D341Med (cell line): ENCODE measurements at regions not wholly inside any gene's neighbourhood (a gene's known extent, or its start where the extent isn't known, plus 50 kb on each side); places are given as distances from the start of the nearest gene placed in this dataset.
"Not testable (repeated sequence)": the region's sequence is repeated elsewhere in the genome, so short reads cannot be mapped to it uniquely, and the experiment has no call there.

Experiments used
- DNase-seq: peaks from one replicate; pipeline ENCODE4 v3.0.0; 2012; ENCODE audit warnings: low spot score

DNA sequence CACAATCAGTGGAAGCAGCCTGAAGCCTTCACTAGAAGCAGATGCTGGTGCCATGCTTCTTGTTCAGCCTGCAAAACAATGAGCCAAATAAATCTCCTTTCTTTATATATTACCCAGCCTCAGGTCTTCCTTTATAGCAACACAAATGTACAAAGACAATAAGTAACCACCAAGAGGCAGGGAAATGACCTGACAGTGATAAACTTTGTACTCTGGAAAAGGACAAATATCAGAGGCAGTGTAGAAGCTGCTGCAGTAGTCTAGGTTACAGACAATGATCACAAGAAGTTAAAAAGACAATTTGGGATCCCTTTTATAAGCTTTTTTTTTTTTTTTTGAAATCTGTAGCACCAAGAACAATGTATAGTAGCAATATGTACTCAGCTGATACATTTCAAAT, 760.3 kb downstream of the TTLL7 start:
- DNase-seq: not testable (repeated sequence)

DNA sequence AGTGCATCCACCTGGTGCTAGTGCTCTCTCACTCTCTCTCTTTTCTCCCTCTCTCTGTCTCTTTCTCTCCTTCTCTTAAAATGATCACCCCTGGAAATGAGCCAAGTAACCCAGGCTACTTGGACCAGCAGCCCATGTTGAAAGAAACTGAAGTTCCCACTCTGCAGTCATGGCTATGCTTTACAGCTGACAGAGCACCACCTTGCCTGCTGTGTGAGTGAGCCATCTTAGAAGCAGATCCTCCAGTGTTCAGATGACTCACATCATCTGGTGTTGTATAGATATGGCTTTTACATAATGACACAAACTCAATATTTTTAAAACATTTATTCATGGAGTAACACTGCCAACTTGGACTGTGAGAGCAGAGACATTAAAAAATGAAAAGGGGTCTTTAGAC, 779.1 kb downstream of the TTLL7 start:
- DNase-seq: not testable (repeated sequence)

DNA sequence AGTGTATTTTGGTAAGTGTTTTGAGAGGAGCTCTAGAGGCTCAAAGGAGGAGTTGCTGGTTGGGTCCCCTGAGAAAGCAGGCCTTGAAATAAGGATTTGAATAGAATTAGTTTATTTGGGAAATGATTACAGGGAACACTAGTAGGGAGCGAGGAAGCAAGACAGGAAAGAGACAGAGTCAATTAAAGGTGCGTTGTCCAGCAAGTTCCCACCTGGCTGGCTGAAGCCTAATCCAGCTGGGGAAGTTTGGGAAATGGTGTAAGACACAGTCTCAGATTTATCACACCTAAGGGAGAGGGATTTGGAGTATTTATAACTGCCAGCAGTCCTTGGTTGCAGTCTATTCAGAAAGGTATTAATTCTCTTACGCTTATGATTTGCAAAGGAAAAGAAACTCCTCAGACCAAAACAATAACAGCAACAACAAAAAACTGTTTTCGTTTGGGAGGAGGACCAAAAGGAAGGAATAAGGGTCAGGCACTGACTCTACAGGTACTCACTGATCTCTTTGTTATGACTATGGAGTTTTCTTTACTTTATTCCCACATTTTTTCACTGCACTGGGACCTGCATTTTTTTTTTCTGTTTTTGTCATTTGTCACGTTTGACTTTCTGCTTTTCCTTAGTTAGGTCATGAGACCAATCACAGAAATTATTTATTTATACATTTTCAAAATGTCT, 780.8 kb downstream of the TTLL7 start:
- DNase-seq: not testable (repeated sequence)

DNA sequence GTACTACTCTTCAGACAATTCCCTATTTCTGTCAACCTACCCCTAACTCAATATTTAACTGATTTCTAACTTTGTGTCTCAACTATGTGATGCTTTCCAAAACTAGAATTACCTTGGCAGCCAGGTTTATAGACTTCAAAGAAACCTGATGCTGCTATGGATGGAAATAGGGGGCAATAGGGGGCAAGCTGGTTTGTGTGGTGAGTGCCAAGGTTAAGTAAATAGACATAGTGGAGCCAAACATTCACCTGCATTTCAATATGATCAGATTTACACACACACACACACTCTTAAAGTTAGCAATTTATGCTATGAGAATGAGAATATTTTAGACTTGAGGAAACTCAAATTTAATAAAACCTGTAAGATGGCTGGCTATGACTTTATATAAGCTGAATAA, 784.6 kb downstream of the TTLL7 start:
- not testable (repeated sequence) for DNase-seq

DNA sequence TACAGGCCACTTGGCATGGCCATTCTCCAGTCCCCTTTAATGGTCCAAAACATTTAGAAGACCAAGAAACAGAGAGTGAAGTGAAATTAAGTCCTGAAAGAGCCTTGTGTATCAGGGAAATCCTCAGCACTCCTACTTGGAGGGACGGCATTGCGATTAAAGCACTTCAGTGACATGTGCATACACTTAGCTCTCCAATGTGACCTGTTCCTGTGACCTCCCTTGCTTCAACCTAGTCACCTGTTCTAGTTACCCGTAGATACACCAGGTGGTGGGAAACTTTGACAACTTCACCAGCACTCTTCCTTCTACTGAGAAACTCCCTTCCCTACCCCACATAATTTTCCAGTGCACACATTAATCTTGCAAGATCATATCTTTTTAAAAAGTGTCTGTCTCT, 785.3 kb downstream of the TTLL7 start:
- DNase-seq: not testable (repeated sequence)

DNA sequence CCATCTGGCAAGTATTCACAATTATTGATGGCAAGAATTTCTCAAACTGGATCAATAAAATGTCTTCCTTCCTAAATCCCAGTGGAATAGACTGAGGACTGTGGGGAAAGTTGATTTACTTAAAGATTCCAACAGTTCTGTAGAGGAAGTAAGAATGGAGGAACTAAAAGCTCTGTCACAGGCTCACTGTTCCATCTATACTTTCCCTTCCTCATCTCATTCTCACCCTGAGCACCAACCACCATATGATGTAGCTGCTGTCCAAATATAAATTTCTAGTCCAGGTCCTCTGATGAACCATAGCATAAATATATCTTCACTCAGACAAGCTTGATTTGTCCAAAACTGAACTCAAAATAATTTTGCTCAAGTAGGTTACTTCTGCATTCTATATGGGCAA, 786.9 kb downstream of the TTLL7 start:
- DNase-seq: not testable (repeated sequence)

DNA sequence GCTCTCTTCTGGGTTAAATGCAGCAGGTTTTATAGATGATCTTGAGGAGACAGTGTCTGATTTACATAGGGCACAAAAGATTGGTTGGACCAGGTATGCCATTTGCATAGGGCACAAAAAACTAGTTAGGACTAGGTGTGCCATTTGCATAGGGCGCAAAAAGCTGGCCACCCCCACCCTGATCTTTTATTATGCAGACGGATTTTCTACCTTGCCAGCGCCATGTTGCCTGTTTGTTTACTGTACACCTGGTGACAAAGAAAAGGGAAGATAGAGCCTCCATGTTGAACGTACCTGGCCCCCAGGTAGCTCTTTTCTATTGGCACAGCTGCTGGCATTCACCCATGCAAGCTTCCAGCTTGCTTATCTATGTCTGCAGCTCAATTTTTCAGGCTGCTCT, 790.4 kb downstream of the TTLL7 start:
- not testable (repeated sequence) for DNase-seq

DNA sequence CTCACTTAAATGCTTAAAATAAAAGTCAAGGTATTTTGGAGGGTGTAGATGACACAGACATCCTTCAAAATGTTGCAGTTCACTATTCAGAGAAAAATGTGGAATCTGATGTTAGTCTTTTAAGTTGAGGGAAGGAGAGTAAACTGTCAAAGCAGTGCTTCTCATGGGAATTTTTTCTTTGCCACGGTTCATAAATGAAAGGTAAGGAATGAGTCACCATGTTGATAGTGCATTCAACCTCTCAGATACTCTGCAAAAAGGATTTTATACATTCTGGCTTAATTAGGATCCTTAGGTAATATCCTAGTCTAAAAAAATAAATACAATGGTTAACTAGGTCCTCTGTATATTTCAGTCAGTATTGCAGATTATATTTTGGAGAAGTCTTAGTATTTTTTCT, 804.3 kb downstream of the TTLL7 start:
- not testable (repeated sequence) for DNase-seq

DNA sequence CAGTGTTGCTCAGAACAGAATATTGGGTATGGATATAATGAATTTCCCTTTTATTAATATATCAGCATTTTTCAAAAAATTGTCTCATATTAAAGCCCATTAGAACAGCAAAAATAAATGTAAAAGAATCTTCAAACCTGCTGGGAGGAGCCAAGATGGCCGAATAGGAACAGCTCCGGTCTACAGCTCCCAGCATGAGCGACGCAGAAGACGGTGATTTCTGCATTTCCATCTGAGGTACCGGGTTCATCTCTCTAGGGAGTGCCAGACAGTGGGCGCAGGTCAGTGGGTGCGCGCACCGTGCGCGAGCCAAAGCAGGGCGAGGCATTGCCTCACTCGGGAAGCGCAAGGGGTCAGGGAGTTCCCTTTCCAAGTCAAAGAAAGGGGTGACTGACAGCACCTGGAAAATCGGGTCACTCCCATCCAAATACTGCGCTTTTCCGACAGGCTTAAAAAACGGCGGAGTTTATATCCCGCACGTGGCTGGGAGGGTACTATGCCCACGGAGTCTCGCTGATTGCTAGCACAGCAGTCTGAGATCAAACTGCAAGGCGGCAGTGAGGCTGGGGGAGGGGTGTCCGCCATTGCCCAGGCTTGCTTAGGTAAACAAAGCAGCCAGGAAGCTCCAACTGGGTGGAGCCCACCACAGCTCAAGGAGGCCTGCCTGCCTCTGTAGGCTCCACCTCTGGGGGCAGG, 816.8 kb downstream of the TTLL7 start:
- not testable (repeated sequence) for DNase-seq

DNA sequence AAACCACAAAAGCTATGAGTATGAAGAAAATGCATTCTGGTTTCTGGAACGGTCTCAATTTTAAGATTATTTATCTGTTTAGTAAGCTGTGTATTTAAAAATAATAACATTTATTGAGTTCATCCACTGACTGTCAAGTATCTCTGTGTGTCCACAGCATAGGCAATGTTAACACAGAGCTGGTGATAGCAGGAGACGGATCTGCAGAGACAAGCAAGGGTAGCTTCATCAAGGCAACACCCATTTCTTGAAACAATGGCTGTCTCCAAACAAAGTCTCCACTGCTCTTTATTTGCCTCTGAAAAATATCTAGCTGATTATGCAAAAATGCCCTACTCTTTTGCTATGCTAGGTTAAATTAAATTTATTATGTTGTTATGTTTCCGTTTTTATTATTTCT, 818.3 kb downstream of the TTLL7 start:
- DNase-seq: not testable (repeated sequence)

DNA sequence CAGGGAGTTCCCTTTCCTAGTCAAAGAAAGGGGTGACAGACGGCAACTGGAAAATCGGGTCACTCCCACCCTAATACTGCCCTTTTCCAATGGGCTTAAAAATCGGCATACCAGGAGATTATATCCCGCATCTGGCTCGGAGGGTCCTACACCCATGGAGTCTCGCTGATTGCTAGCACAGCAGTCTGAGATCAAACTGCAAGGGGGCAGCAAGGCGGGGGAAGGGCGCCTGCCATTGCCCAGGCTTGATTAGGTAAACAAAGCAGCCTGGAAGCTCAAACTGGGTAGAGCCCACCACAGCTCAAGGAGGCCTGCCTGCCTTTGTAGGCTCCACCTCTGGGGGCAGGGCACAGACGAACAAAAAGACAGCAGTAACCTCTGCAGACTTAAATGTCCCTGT, 831.3 kb downstream of the TTLL7 start:
- DNase-seq: not testable (repeated sequence)

DNA sequence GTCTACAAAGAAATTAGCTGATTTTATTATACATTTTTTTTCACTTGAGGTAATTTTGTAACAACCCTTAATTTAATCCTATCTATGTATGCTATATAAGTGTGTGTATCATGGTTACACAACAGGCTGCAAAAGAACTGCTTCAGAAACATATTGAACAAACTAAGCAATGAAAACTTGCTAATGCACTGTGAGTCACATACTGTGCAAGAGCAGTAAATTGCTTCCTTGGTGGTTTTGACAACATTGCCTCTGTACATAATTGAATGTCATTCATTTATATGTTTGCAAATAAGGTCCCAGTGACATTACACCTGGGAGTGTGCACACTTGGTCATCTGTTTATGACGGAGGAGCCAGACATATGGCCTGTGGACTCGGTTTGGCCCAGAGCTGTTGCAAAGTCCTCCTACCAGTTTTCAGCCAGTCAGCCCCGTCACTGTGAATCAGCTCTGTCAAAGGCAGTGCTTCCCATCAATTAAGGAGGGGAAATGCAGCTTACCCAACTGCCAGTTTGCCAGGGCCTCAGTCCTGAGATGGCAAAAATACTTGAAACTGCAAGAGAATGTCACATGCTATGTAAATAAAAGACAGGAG, 835.0 kb downstream of the TTLL7 start:
- DNase-seq: not testable (repeated sequence)

DNA sequence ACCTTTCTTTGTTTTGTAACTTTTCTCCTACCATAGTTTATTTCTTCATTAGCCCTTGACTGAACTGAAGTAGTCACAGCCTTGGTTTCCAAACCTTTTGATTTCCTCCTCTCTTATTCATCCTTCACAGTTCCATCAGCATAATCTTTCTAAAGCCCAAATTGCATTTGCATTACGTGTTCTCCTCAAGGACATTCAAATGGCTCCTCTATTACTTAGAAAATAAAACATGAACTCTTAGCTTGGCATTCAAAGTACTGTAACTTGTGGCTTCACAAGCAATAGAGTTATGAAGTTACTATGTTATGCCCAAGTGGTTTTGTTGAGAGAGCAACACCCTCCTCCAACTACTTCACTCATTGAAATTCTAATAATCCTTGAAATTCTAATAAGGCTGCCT, 840.0 kb downstream of the TTLL7 start:
- not testable (repeated sequence) for DNase-seq

DNA sequence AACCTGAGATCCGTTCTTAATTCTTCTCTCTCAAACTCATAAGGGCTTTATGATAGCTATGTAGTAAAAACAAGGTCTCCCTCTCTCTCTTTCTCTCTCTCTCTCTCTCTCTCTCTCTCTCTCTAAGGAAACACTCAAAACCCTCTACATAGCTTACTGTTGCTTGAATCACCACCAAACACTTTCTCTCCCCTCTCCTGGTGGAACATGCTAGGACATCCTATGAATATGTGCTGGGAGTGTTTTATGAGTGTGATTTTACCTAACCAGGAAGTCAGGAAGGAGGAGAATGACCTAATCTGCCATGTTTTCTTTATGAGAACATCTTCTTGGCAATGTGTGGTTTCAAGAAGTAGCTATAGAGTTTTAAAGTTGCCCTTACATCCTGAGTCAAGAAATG, 844.6 kb downstream of the TTLL7 start:
- DNase-seq: not testable (repeated sequence)

DNA sequence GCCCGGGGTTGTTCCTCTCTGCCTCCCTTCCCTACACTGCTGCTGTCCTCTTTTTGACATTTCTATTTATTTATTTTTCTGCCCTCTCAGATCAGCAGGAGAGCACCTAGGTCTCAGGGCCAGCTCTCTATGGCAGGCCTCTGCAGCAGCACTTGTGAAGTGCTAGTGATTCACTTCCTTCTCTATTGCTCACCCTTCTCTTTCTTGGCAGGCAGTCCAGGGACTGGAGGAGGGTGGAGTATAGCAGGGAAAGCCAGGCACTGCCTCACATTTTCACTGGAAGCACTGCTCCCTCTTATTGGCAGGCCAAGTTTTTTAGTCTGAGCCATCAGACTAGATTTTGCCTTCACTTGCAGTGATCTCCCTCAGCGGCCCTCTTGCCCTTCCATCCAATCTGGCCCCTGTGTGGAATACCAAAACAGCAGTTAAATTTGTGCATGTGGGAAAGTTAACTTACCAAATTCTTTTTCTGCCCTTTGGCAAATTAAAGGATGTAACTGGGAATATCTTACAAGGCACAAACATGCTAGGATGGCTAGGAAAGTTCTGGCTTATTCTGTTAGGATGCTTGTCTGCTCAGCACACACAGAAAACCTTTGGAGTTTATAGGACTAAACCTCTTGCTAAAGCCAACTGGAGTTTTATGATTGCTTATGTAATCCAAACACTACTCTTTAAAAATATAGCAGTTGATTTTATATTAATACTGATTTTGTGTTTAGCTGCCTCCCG, 847.6 kb downstream of the TTLL7 start:
- DNase-seq: not testable (repeated sequence)

DNA sequence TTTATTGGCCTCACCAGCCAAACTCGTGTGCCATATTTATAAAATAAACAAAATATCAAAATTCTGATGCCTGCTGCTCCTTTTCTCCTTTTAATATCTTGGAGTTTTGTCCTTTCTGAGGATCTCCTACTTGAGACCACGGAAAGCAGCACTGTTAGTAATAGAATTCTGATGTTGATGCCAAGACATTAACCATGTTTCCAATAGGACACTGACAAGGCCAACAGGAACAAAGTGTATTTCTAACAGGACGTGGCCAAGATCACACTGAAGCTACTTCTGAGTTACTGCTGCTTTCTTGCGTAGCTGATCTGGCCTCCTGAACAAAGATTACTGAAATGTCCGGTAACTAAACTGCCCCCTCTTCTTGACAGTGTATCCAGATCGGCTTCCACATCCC, 848.5 kb downstream of the TTLL7 start:
- not testable (repeated sequence) for DNase-seq

DNA sequence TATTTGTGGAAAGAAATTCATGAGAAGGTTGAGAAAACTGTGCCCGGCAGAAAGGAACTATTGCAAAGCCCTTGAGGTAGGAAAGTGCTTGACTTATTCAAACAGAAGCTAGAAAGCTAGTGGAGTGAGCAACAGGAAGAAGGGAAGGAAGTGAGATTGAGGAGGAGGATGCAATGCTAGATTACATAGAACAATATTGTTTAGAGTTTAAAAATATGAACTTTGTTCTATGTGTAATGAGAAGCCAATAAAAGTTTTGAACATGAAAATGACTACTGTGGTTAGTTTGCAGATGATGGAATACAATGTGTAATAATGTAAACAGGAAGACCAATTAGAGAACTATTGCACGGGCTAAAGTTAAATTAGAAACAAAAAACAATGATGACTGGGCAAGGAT, 853.1 kb downstream of the TTLL7 start:
- not testable (repeated sequence) for DNase-seq

DNA sequence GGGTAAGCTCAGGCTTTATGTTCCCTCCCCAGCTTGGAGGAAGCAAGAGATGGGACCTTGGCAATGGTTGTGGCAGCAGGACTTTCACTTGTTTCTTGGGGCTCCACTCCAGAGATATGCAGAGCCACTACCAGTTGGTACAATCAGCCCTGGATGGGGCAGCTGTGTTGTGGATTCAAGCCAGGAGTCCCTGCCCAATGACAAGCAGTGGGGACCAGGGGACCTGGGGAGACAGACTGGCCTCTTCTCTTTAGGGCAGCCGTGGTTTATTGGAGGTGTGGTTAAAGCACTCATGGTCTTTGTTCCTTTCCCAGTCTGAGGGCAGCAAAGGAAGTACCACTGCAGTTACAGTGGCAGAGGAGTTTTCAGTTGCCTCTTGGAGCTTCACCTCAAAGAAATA, 856.1 kb downstream of the TTLL7 start:
- not testable (repeated sequence) for DNase-seq

DNA sequence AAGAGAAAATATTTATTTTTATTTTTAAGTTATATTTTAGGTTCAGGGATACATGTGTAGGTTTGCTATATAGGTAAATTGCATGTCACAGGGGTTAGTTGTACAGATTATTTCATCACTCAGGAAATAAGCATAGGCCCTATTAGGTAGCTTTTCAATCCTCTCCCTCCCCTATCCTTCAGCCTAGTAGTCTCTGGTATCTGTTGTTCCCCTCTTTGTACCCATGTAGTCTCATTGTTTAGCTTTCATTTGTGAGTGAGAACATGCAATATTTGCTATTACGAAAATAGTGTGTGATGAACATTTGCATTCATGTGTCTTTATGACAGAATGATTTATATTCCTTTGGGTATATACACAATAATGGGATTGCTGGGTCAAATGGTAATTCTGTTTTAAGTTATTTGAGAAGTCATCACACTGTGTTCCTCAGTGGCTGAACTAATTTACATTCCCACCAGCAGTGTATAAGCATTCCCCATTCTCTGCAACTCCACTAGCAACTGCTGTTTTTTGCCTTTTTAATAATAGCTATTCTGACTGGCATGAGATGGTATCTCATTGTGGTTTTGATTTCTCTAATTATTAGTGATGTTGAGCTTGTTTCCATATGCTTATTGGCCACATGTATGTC, 863.3 kb downstream of the TTLL7 start:
- DNase-seq: not testable (repeated sequence)

DNA sequence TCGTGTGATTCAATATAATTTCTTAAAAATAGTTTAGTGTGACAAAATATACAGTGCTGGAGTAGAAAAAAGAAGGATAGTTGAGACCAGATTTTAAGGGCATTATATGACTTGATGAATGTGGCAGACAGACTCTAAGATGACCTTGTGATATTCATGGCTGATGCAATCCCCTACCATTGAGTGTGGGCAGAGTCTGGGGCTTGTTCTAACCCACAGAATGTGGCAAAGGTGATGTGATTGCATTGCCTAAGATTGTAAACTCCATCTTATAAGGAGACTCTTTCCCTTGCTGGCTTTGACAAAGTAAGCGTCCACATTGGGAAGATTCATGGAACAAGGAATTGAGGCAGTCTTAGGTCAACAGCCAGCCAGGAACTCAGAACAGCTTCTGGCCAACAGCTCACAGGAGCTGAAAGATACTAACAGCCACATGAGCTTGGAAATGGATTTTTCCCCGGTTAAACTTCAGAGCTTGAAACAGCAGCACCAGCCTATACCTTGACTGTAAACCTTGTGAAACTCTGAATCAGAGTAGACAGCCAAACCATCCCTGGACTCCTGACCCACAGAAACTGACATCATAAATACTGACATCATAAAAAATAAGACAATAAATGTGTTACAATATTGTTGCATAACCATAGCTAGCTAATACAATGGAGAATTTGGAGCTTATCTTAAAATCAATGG, 864.5 kb downstream of the TTLL7 start:
- DNase-seq: not testable (repeated sequence)

DNA sequence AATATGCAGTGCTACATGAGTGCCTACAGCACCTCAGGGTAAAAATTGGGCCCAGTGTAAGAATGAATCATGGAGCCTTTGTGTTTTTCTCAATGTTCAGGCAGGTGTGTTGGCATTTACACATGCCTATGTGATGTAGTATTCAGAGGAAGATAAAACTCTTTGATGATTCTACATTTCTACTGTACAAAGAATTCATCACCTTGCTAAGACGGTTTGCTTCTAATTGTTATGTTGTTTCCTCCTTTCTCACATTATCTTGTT, 867.3 kb downstream of the TTLL7 start:
- no peak for DNase-seq
